ENCODE measurements at regions not wholly inside any gene's neighbourhood (a gene's known extent, or its start where the extent isn't known, plus 50 kb on each side); places are given as distances from the start of the nearest gene placed in this dataset.
"Not testable (repeated sequence)": the region's sequence is repeated elsewhere in the genome, so short reads cannot be mapped to it uniquely, and the experiment has no call there.

- intact Hi-C loops (cut with micrococcal nuclease): loop anchor here (10.0 kb wide), 1 partner anchor 264 kb away; no protein-coding TSS in a partner anchor
These were observed 272.6 kb downstream of the RPS4Y2 start for GRCh38 chrY:21028506-21028905.

- intact Hi-C loops (cut with micrococcal nuclease): loop anchor here (10.0 kb wide), 1 partner anchor 211 kb away; no protein-coding TSS in a partner anchor
These were observed 277.5 kb downstream of the RPS4Y2 start for GRCh38 chrY:21033363-21033762.

DNA sequence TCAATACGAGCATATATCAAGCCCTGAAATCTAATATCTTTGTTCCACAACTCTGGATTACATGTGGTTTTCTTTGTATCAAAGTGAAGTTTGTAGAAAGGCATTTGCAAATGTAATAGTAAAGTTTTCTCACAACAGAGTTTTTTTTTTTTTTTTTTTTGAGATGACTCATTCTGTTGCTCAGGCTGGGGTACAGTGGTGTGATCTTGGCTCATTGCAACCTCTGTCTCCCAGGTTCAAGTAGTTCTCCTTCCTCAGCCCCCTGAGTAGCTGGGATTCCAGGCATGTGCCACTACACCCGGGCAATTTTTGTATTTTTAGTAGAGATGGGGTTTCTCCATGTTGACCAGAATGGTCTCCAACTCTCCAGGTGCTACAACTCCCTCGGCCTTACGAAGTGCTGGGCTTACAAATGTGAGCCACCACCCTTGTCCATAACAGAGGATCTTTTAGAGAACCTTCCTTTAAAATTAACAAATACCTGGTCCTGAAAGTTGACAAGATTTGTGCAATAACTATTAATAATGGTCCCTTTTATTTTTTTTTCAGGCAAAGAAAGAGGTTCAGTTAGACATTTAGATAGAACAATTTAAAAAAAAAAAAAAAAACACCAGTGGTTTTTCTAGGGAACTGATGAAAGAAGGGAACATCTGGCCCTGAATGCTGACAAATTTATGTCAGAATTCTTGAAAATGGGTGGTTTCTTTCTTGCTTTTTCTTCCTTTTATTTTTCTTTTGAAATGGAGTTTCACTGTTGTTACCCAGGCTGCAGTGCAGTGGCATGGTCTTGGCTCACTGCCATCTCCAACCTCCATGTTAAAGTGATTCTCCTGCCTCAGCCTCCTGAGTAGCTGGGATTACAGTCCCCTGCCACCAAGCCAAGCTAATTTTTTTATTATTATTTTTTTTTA, 278.5 kb downstream of the RPS4Y2 start:
- intact Hi-C loops (cut with micrococcal nuclease): loop anchor here (10.0 kb wide), 1 partner anchor 210 kb away; no protein-coding TSS in a partner anchor

GRCh38 chrY:21037398-21037797, 281.5 kb downstream of the RPS4Y2 start:
- intact Hi-C loops (cut with micrococcal nuclease): loop anchor here (10.0 kb wide), 1 partner anchor 207 kb away; no protein-coding TSS in a partner anchor

DNA sequence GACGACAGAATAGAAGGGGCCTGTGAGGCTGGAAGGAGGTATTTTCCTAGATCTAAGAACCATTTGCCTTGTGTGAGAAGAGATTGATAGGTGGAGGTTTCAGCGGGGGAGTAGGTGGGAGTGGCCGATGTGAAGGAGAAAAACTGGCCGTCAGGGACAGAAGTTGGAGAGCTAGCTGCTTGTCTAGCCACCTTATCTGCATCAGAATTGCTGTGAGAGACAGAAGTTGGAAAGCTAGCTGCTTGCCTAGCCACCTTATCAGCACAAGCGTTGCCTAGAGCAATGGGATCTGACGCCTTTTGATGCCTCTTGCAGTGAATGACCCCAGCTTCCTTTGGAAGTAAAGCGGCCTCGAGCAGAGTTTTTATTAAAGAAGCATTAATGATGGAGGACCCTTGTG, 283.9 kb downstream of the RPS4Y2 start:
- intact Hi-C loops (cut with micrococcal nuclease): loop anchor here (10.0 kb wide), 1 partner anchor 205 kb away; no protein-coding TSS in a partner anchor

DNA sequence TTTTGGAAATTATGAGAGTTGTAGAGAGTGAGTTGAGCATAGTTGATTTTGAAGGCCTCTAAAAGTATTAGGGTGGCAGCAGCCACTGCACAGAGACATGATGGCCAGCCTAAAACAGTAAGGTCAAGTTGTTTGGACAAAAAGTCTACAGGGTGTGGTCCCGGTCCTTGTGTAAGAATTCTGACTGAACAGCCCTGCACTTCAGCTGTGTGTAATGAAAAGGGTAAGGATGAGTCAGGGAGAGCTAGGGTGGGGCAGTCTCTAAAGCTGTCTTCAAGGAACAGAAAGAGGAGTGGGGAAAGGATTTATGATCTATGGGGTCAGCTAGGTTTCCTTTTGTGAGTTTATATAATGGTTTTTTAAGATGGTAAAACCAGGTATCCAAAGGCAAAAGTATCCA, 284.8 kb downstream of the RPS4Y2 start:
- intact Hi-C loops (cut with micrococcal nuclease): not testable (repeated sequence)

GRCh38 chrY:21073079-21073478, 317.2 kb downstream of the RPS4Y2 start:
- intact Hi-C loops (cut with micrococcal nuclease): no loop called here

- intact Hi-C loops (cut with micrococcal nuclease): no loop called here
These were observed 317.8 kb downstream of the RPS4Y2 start for GRCh38 chrY:21073641-21074260.

DNA sequence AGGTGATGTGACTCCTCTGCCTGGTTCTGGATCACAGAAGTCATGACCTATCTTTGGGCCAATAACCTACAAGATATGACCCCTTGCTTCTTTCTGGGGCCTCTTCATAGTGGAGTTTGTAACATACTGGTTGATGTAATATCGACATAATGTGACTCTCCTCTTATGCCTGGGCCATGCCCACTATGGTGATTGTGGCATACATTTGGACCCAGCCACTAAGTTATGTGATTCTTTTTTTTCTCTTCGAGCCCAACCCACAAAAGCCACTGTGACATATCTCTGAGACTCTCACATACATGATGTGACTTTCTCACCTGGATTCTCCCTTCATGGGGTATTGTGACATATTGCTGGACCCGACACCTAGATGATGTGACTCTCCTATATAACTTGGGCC, 319.8 kb downstream of the RPS4Y2 start:
- intact Hi-C loops (cut with micrococcal nuclease): no loop called here

- intact Hi-C loops (cut with micrococcal nuclease): no loop called here
These were observed 323.8 kb downstream of the RPS4Y2 start for GRCh38 chrY:21079670-21080069.

DNA sequence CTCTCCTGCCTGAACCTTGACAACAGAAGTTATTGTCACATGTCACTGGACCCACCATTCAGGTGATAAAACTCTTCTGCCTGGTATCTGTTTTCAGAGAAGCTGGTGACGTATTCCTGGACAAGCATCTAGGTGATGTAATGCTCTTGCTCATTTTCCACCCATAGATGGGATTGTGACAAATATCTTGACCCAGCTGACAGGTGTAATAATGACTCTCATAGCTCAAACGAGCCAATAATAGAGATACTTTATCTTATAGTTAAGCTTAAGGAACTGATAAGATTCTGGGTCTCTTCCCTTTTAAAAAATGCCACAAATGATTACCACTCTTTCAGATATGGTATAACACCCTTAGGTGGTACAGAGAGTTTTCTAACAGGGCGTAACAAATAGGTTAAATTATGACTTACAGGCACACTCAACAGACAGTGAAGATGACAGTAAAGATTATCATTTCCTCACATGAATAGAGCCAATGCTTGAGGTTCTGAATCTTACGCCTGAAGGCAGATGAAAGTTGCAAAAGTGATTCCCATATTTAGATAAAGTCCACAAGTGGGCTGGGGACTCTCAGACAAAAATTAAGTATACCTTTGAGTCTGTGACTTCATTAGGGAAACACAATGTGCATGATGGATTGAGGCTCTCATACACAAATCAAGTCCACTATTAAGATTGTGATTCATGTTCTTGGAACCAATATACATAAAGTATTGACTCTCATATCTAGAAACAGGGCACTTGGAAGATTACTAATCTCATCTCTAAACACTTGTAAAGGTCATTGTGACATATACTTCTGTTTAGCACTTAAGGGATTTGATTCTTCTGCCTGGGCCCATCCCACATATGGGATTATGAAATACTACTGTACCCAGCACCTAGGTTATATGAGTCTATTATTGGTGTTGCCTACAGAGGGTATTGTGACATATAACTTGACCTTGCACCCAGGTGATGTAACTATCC, 326.0 kb downstream of the RPS4Y2 start:
- intact Hi-C loops (cut with micrococcal nuclease): no loop called here

DNA sequence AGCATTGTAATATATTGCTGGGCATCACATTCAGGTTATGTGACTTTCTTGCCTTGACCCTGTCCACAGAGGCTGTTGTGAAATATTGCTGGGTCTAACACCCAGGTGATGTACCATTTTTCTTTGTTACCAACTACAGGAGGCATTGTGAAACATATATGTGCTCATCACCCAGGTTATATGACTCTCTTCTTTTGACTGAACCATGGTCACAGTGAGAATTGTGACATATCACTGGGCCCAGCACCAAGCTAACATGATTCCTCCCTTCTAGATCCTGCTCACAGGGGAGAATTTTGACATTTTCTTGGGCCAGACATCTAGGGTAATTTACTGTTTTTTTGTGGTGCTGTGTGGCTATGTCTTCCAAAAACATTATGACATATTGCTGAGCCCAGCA, 326.7 kb downstream of the RPS4Y2 start:
- intact Hi-C loops (cut with micrococcal nuclease): no loop called here

DNA sequence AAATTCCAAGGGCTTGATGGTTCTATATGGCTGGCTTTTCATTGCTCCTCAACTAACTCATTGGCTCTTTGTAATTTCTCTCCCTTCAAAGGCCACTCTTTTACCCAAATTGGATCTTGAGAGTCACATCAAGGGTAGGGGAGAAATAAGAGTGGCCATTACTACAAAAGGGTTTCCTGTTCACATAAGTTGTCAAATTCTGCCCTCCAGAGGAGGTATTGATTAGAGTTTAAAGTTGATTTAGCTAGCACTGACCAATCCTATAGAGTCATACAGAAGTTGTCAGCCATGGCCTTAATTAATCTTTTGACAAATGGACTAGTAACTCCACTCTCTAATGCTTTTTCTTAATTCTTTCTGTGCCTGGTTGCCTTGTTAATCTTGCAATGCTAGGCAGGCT, 336.0 kb downstream of the RPS4Y2 start:
- intact Hi-C loops (cut with micrococcal nuclease): loop anchor here (5.0 kb wide), 1 partner anchor 345 kb away; no protein-coding TSS in a partner anchor

GRCh38 chrY:21102507-21102906, 346.6 kb downstream of the RPS4Y2 start:
- intact Hi-C loops (cut with micrococcal nuclease): no loop called here

DNA sequence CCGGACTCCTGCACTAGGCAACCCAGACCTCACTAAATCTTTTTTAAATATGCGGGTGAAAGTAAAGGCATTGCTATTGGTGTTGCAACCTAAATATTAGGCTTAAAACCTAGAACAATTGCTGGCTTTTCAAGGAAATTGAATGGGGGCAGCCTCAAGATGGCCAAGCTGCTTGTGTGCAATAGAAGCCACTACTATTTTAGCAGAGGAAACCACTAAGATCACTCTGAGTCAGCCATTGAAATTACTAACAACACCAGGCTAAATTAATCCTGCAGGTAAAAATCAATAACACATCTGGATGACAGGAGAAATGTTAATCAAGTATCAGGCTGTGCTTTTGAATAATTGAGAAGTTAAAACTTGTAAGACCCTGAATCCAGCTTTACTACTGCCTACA, 348.0 kb downstream of the RPS4Y2 start:
- intact Hi-C loops (cut with micrococcal nuclease): loop anchor here (2.0 kb wide), 1 partner anchor 35 kb away; no protein-coding TSS in a partner anchor

DNA sequence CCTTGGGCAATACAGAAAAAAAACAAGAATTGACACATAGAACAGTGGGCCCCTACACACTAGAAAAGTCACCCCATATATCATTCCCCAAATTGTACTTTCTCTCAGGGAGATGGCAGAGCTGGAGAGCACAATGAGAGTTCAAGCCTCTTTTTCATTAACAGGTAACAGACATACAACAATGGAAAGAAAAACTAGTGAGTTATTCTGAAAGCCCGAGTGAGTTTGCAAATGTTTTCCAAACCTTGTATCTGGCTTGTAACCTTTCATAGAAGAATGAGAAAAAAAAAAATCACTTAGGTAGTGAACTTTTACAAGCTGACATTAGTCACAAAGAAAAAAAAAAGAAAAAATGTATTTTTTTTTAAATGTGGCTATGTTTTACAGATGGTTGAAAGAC, 349.6 kb downstream of the RPS4Y2 start:
- intact Hi-C loops (cut with micrococcal nuclease): loop anchor here (2.0 to 5.0 kb wide), 2 partner anchors 33 to 152 kb away; no protein-coding TSS in a partner anchor

DNA sequence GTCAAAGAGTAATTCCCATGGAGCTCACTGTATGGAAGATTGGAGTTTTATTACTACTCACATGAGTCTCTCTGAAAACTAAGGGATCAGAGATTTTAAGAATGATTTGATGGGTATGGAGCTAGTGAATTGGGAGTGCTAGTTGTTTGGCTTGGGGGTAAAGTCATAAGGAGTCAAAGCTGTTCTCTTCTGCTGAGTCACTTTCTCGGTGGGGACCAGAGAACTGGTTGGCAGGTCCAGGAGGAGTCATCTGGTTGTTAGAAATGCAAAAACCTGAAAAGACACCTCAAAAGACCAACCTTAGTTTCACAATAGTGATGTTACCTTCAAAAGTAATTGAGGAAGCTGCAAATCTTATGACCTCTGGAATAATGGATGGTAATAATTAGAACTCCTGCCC, 355.4 kb downstream of the RPS4Y2 start:
- intact Hi-C loops (cut with micrococcal nuclease): no loop called here

GRCh38 chrY:21121065-21121464, 365.2 kb downstream of the RPS4Y2 start:
- intact Hi-C loops (cut with micrococcal nuclease): no loop called here

DNA sequence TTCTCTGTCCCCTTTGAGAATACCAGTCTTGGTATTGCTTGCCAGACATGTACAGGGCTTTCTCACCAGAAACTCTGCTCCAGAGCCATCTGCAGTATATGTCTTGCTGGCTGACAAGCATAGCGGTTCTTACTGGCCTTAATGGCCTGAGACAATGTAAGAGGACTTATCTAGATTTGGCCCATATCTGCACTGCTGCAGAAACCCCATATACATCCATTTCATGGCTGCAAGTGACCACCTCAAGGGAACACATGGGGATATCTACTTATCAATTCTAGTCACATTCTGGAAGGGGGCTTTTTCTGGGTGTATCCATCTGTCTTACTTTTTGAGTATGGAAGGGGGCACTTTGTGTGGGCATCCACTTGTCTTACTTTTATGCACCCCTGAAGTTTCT, 375.5 kb upstream of the RBMY1B start:
- intact Hi-C loops (cut with micrococcal nuclease): no loop called here

- intact Hi-C loops (cut with micrococcal nuclease): loop anchor here (2.0 kb wide), 2 partner anchors 33 to 123 kb away; no protein-coding TSS in a partner anchor
These were observed 372.9 kb upstream of the RBMY1B start for GRCh38 chrY:21138056-21138758.

Data from T-helper 2 cell treated with Interferon-gamma antibody and Interleukin-4, amounts not matched to agents 100 ng/mL and 5 ng/mL, for 36 hours (primary cell).